ENCODE measurements at regions not wholly inside any gene's neighbourhood (a gene's known extent, or its start where the extent isn't known, plus 50 kb on each side); places are given as distances from the start of the nearest gene placed in this dataset.

- Histone ChIP-seq H3K36me3 (ENCODE audit: control insufficient read depth, insufficient read depth, low read length) (no peaks in the 10 kb centered on the region), H3K27me3 (ENCODE audit: control insufficient read depth, insufficient read depth, low read length) (no peaks in the 10 kb centered on the region), H3K27ac (ENCODE audit: low read length) (no peak overlapping the region), H3K4me3 (ENCODE audit: low read length) (no peak overlapping the region), H3K4me1 (ENCODE audit: control insufficient read depth, insufficient read depth, low read length) (no peaks in the 10 kb centered on the region), H3K9me3 (ENCODE audit: control insufficient read depth, insufficient read depth, low read length) (no peaks in the 10 kb centered on the region; the same call in 1 of the 2 replicates)
- DNase-seq (ENCODE audit: low read depth, low spot score) = no peak
- no CpG with 5 or more reads among the region's 2 CpGs for WGBS (ENCODE audit: insufficient coverage, insufficient read length)
These were observed 495.6 kb downstream of the RPS24 start for GRCh38 chr10:78529262-78529661.

DNA sequence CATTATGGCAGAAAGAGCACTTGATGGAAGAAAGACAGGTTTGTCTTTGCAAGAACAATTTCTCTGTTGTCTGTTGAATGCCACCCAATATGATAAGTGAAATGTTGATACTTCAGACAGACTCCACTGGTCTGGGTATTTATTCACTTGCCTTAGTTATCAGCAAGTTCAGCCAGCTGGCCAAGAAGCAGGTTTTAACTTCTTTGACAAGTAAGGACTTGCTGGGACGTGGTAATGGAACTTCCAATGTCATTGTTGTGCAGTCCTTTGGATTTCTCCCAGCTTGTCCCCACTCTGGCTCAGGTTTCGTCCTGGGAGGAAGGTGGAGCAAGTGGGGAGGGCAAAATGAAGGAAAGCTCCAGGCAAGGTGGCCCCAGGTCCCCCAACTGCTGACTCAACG is 497.4 kb downstream of the RPS24 start:
- no peaks in the 10 kb centered on the region; the same call in 1 of the 2 replicates for H3K9me3 ChIP-seq (ENCODE audit: control insufficient read depth, insufficient read depth, low read length)
- no peak overlapping the region for H3K27ac ChIP-seq (ENCODE audit: low read length)
- no peaks in the 10 kb centered on the region for H3K4me1 ChIP-seq (ENCODE audit: control insufficient read depth, insufficient read depth, low read length)
- DNase-seq (ENCODE audit: low read depth, low spot score) = no peak
- H3K36me3 ChIP-seq (ENCODE audit: control insufficient read depth, insufficient read depth, low read length) = no peaks in the 10 kb centered on the region
- WGBS (ENCODE audit: insufficient coverage, insufficient read length) = no CpG with 5 or more reads among the region's 3 CpGs
- no peak overlapping the region for H3K4me3 ChIP-seq (ENCODE audit: low read length)
- no peaks in the 10 kb centered on the region for H3K27me3 ChIP-seq (ENCODE audit: control insufficient read depth, insufficient read depth, low read length)

DNA sequence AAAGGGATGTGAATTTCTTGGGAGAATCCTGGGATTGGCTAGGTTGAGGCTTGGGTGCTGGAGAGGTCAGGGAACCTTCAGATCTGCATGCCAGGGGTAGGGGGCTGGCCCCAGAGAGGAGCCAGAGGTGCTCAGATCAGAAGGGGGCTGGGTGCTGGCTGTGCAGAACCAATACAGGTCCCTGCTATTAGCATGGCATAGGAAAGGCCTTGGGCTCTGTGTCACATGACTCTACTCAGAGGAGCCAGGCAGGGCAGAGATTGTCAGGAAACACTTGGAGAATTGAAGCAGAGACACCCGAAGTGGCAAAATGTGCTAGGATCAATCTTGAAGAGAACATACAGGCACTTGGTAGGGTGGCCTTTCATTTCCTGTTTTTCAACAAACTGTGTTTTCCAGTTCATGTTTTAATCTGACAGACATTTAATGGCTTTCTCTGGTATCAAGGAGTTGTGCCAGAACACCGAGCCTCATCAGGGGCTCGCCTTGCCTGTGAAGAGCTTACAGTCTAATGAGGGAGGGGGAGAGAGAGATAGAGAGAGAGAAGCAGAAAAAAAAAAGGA is 498.9 kb downstream of the RPS24 start:
- no peak for DNase-seq (ENCODE audit: low read depth, low spot score)
- no peaks in the 10 kb centered on the region for H3K4me1 ChIP-seq (ENCODE audit: control insufficient read depth, insufficient read depth, low read length)
- H3K4me3 ChIP-seq (ENCODE audit: low read length) = no peak overlapping the region
- H3K27me3 ChIP-seq (ENCODE audit: control insufficient read depth, insufficient read depth, low read length) = no peaks in the 10 kb centered on the region
- WGBS (ENCODE audit: insufficient coverage, insufficient read length) = no CpG with 5 or more reads among the region's 3 CpGs
- H3K27ac ChIP-seq (ENCODE audit: low read length) = no peak overlapping the region
- H3K36me3 ChIP-seq (ENCODE audit: control insufficient read depth, insufficient read depth, low read length) = no peaks in the 10 kb centered on the region
- H3K9me3 ChIP-seq (ENCODE audit: control insufficient read depth, insufficient read depth, low read length) = no peaks in the 10 kb centered on the region; the same call in 1 of the 2 replicates

DNA sequence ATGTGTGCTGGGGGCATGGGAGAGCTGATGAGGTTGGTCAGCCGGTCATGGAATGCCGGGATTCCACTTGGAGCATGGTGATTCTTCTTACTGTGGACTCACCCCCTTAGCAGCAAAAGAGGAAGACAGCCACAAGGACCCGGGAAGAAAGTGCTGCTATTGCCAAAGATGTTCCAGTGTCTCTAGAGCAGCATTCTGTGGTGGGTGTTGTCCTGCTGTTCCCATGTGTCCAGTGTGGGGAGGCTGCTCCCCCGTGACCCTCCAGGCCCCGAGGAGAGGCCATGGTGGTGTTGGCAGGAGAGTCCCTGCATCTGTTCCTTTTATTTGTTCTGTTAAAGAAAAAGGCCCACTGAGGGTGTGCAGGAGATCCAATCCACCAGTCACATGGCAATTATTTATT is 499.4 kb downstream of the RPS24 start:
- Histone ChIP-seq H3K4me1 (ENCODE audit: control insufficient read depth, insufficient read depth, low read length) (no peaks in the 10 kb centered on the region), H3K36me3 (ENCODE audit: control insufficient read depth, insufficient read depth, low read length) (no peaks in the 10 kb centered on the region), H3K4me3 (ENCODE audit: low read length) (no peak overlapping the region), H3K27me3 (ENCODE audit: control insufficient read depth, insufficient read depth, low read length) (no peaks in the 10 kb centered on the region), H3K9me3 (ENCODE audit: control insufficient read depth, insufficient read depth, low read length) (no peaks in the 10 kb centered on the region; the same call in 1 of the 2 replicates), H3K27ac (ENCODE audit: low read length) (no peak overlapping the region)
- no CpG with 5 or more reads among the region's 5 CpGs for WGBS (ENCODE audit: insufficient coverage, insufficient read length)
- no peak for DNase-seq (ENCODE audit: low read depth, low spot score)

- H3K9me3 ChIP-seq (ENCODE audit: control insufficient read depth, insufficient read depth, low read length) = no peaks in the 10 kb centered on the region; the same call in 1 of the 2 replicates
- no peak overlapping the region for H3K27ac ChIP-seq (ENCODE audit: low read length)
- DNase-seq (ENCODE audit: low read depth, low spot score) = no peak
- no CpG with 5 or more reads among the region's 5 CpGs for WGBS (ENCODE audit: insufficient coverage, insufficient read length)
- no peaks in the 10 kb centered on the region for H3K4me1 ChIP-seq (ENCODE audit: control insufficient read depth, insufficient read depth, low read length)
- H3K36me3 ChIP-seq (ENCODE audit: control insufficient read depth, insufficient read depth, low read length) = no peaks in the 10 kb centered on the region
- no peak overlapping the region for H3K4me3 ChIP-seq (ENCODE audit: low read length)
- H3K27me3 ChIP-seq (ENCODE audit: control insufficient read depth, insufficient read depth, low read length) = no peaks in the 10 kb centered on the region
These were observed 500.1 kb downstream of the RPS24 start for GRCh38 chr10:78533776-78534175.

DNA sequence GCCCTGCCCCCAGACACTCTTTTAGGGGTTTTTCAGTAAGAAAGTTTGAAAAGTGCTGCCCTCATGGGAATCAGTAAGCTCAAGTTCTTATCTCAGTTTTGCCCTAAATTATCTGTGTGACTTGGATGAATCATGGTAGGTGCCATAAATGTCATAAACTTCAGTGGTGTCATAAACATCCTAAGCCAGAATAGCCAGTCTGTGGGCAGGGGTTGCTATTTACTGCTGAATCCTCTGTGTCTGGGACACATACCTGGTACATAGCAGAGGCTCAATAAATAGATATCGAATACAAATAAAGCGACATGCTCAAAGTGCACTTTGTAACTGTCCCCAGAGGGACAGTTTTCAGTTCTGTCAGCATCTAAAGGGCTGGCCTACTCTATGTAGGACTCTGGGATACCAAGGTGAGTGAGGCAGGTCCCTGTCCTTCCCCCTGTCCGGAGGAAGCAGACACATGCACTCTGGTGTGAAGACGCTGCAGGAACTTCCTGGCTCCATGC is 502.1 kb downstream of the RPS24 start:
- no peak overlapping the region for H3K27ac ChIP-seq (ENCODE audit: low read length)
- WGBS (ENCODE audit: insufficient coverage, insufficient read length) = no CpG with 5 or more reads among the region's 4 CpGs

DNA sequence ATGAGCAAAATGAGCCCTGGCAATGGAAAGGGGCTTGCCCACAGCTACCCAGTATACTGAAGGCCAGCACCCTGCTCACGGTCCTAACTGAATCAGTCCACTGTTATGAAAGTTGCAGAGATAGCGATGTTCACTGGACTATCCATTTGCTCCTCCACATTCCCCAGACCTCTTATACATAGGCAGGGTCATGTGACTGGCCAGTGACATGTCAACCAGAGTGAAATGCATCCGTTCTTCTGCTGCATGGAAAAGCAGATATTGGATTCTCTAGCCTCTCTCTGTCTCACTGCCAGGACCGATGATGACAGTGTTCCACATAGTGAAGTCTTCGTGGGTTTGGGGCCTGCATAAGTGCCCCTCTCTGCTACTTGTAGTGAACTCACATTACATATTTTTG is 503.4 kb downstream of the RPS24 start:
- Histone ChIP-seq H3K9me3 (ENCODE audit: control insufficient read depth, insufficient read depth, low read length) (no peaks in the 10 kb centered on the region), H3K4me1 (ENCODE audit: control insufficient read depth, insufficient read depth, low read length) (no peaks in the 10 kb centered on the region), H3K27ac (ENCODE audit: low read length) (no peak overlapping the region), H3K4me3 (ENCODE audit: low read length) (no peak overlapping the region), H3K27me3 (ENCODE audit: control insufficient read depth, insufficient read depth, low read length) (no peaks in the 10 kb centered on the region), H3K36me3 (ENCODE audit: control insufficient read depth, insufficient read depth, low read length) (no peaks in the 10 kb centered on the region)
- DNase-seq (ENCODE audit: low read depth, low spot score) = no peak
- no CpG with 5 or more reads among the region's 5 CpGs for WGBS (ENCODE audit: insufficient coverage, insufficient read length)

More for the DNA sequence above, 502.1 kb downstream of the RPS24 start:
- Histone ChIP-seq H3K9me3 (ENCODE audit: control insufficient read depth, insufficient read depth, low read length) (no peaks in the 10 kb centered on the region; the same call in 1 of the 2 replicates), H3K4me3 (ENCODE audit: low read length) (no peak overlapping the region), H3K36me3 (ENCODE audit: control insufficient read depth, insufficient read depth, low read length) (no peaks in the 10 kb centered on the region), H3K27me3 (ENCODE audit: control insufficient read depth, insufficient read depth, low read length) (no peaks in the 10 kb centered on the region), H3K4me1 (ENCODE audit: control insufficient read depth, insufficient read depth, low read length) (no peaks in the 10 kb centered on the region)
- no peak for DNase-seq (ENCODE audit: low read depth, low spot score)

GRCh38 chr10:78539247-78539766 is 505.6 kb downstream of the RPS24 start:
- Histone ChIP-seq H3K27ac (ENCODE audit: low read length) (no peak overlapping the region), H3K4me3 (ENCODE audit: low read length) (no peak overlapping the region), H3K36me3 (ENCODE audit: control insufficient read depth, insufficient read depth, low read length) (no peaks in the 10 kb centered on the region), H3K4me1 (ENCODE audit: control insufficient read depth, insufficient read depth, low read length) (no peaks in the 10 kb centered on the region), H3K27me3 (ENCODE audit: control insufficient read depth, insufficient read depth, low read length) (no peaks in the 10 kb centered on the region), H3K9me3 (ENCODE audit: control insufficient read depth, insufficient read depth, low read length) (no peaks in the 10 kb centered on the region)
- WGBS (ENCODE audit: insufficient coverage, insufficient read length) = no CpG with 5 or more reads among the region's 7 CpGs
- no peak for DNase-seq (ENCODE audit: low read depth, low spot score)

GRCh38 chr10:78540355-78541076 is 506.9 kb downstream of the RPS24 start:
- no peaks in the 10 kb centered on the region for H3K36me3 ChIP-seq (ENCODE audit: control insufficient read depth, insufficient read depth, low read length)
- no CpG with 5 or more reads among the region's 2 CpGs for WGBS (ENCODE audit: insufficient coverage, insufficient read length)
- no peak overlapping the region for H3K4me3 ChIP-seq (ENCODE audit: low read length)
- no peak overlapping the region for H3K27ac ChIP-seq (ENCODE audit: low read length)
- H3K27me3 ChIP-seq (ENCODE audit: control insufficient read depth, insufficient read depth, low read length) = no peaks in the 10 kb centered on the region
- H3K9me3 ChIP-seq (ENCODE audit: control insufficient read depth, insufficient read depth, low read length) = no peaks in the 10 kb centered on the region
- no peak for DNase-seq (ENCODE audit: low read depth, low spot score)
- H3K4me1 ChIP-seq (ENCODE audit: control insufficient read depth, insufficient read depth, low read length) = no peaks in the 10 kb centered on the region

- H3K4me1 ChIP-seq (ENCODE audit: control insufficient read depth, insufficient read depth, low read length) = no peaks in the 10 kb centered on the region
- no peak overlapping the region for H3K4me3 ChIP-seq (ENCODE audit: low read length)
- no peaks in the 10 kb centered on the region for H3K36me3 ChIP-seq (ENCODE audit: control insufficient read depth, insufficient read depth, low read length)
- no peak overlapping the region for H3K27ac ChIP-seq (ENCODE audit: low read length)
- WGBS (ENCODE audit: insufficient coverage, insufficient read length) = no CpG with 5 or more reads among the region's 4 CpGs
- DNase-seq (ENCODE audit: low read depth, low spot score) = no peak
- no peaks in the 10 kb centered on the region for H3K9me3 ChIP-seq (ENCODE audit: control insufficient read depth, insufficient read depth, low read length)
- H3K27me3 ChIP-seq (ENCODE audit: control insufficient read depth, insufficient read depth, low read length) = no peaks in the 10 kb centered on the region
These were observed 507.9 kb downstream of the RPS24 start for GRCh38 chr10:78541481-78542140.
